ENCODE measurements at regions not wholly inside any gene's neighbourhood (a gene's known extent, or its start where the extent isn't known, plus 50 kb on each side); places are given as distances from the start of the nearest gene placed in this dataset.

GRCh38 chr15:96079882-96080281 lies 250.6 kb upstream of the NR2F2 start:
- Histone ChIP-seq H3K27me3 (ENCODE audit: control insufficient read depth, insufficient read depth, low read length) (no peaks in the 10 kb centered on the region), H3K36me3 (ENCODE audit: control insufficient read depth, insufficient read depth, low read length) (no peaks in the 10 kb centered on the region), H3K9ac (ENCODE audit: insufficient read depth, low read length) (no peak overlapping the region), H3K4me3 (replicated peaks in 1 of 4; ENCODE audit: control extremely low read depth in 1 of 4, insufficient read depth in 1 of 4, low read depth in 3 of 4, low read length in 4 of 4) (no peak overlapping the region), H4K20me1 (ENCODE audit: control insufficient read depth, extremely low read depth, insufficient read depth, low read length) (no peaks in the 10 kb centered on the region), H3K79me2 (ENCODE audit: control insufficient read depth, insufficient read depth, low read length) (no peaks in the 10 kb centered on the region), H3K27ac (ENCODE audit: insufficient read depth, low read length) (no peak overlapping the region), H3K4me1 (ENCODE audit: control insufficient read depth, extremely low read depth, insufficient read depth, low read length) (no peaks in the 10 kb centered on the region), H3K4me2 (ENCODE audit: extremely low read depth, insufficient read depth, low read length) (no peak overlapping the region), H2AFZ (ENCODE audit: low read length) (no peak overlapping the region), H3K9me3 (ENCODE audit: control insufficient read depth, insufficient read depth, low read depth, low read length) (no peaks in the 10 kb centered on the region)
- no peak for DNase-seq (ENCODE audit: low read depth in 2 of 2)
- TF ChIP-seq, protein P1, sequence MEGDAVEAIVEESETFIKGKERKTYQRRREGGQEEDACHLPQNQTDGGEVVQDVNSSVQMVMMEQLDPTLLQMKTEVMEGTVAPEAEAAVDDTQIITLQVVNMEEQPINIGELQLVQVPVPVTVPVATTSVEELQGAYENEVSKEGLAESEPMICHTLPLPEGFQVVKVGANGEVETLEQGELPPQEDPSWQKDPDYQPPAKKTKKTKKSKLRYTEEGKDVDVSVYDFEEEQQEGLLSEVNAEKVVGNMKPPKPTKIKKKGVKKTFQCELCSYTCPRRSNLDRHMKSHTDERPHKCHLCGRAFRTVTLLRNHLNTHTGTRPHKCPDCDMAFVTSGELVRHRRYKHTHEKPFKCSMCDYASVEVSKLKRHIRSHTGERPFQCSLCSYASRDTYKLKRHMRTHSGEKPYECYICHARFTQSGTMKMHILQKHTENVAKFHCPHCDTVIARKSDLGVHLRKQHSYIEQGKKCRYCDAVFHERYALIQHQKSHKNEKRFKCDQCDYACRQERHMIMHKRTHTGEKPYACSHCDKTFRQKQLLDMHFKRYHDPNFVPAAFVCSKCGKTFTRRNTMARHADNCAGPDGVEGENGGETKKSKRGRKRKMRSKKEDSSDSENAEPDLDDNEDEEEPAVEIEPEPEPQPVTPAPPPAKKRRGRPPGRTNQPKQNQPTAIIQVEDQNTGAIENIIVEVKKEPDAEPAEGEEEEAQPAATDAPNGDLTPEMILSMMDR (conservative IDR thresholded peaks at IDR 0.05 in 1 of 2, IDR thresholded peaks at IDR 0.05 in 1 of 2; ENCODE audit: low read depth in 1 of 2, low read length in 2 of 2), result no peak
- no peak for TF ChIP-seq EZH2 (IDR thresholded peaks at IDR 0.05; ENCODE audit: low read length, missing control alignments)

GRCh38 chr15:96086164-96086563 lies 244.3 kb upstream of the NR2F2 start:
- DNase-seq (ENCODE audit: low read depth in 2 of 2), result no peak
- Histone ChIP-seq H4K20me1 (ENCODE audit: control insufficient read depth, extremely low read depth, insufficient read depth, low read length) (no peaks in the 10 kb centered on the region), H3K4me2 (ENCODE audit: extremely low read depth, insufficient read depth, low read length) (no peak overlapping the region), H3K4me3 (replicated peaks in 1 of 4; ENCODE audit: control extremely low read depth in 1 of 4, insufficient read depth in 1 of 4, low read depth in 3 of 4, low read length in 4 of 4) (no peak overlapping the region), H3K36me3 (ENCODE audit: control insufficient read depth, insufficient read depth, low read length) (no peaks in the 10 kb centered on the region), H3K9ac (ENCODE audit: insufficient read depth, low read length) (no peak overlapping the region), H3K4me1 (ENCODE audit: control insufficient read depth, extremely low read depth, insufficient read depth, low read length) (no peaks in the 10 kb centered on the region), H3K27me3 (ENCODE audit: control insufficient read depth, insufficient read depth, low read length) (no peaks in the 10 kb centered on the region), H3K9me3 (ENCODE audit: control insufficient read depth, insufficient read depth, low read depth, low read length) (no peaks in the 10 kb centered on the region), H3K79me2 (ENCODE audit: control insufficient read depth, insufficient read depth, low read length) (no peaks in the 10 kb centered on the region), H3K27ac (ENCODE audit: insufficient read depth, low read length) (no peak overlapping the region), H2AFZ (ENCODE audit: low read length) (peak overlapping the region; percentile 22)
- no peak for TF ChIP-seq EZH2 (IDR thresholded peaks at IDR 0.05; ENCODE audit: low read length, missing control alignments)
- TF ChIP-seq, protein P1 (conservative IDR thresholded peaks at IDR 0.05 in 1 of 2, IDR thresholded peaks at IDR 0.05 in 1 of 2; ENCODE audit: low read depth in 1 of 2, low read length in 2 of 2), result no peak

DNA sequence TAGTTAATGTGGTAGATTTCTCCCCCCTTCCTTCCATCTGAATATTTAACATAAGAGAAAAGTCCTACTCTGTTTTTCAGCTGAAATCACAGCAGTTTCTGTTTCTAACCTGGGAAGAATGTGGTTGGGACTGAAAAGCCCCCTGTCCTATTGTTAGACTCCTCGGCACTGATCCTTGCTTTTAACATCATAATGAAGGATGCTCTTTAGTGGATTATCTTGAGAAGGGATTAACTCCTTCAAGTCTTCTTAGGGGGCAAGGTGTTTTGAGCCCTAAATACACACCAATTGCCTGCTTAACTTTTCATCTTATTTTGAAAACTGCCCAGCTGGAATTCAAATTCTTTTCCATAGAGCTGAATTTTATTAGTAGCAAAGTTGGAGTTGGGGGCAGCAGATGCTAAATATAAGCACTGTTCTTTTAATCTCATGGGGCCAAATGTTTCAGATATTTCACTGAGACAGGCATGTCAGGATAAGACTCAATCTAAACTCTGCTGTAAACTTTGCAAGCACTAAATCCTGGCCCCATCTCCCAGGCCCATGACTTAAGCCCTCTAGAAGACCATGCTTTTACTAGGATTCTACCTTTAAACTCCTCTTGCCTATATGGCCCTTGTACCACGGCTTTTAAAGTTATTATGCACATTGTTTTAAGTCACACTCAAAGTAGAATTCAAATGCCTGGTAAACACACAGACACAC lies 243.2 kb upstream of the NR2F2 start:
- no peaks in the 10 kb centered on the region for H3K79me2 ChIP-seq (ENCODE audit: control insufficient read depth, insufficient read depth, low read length)
- no peaks in the 10 kb centered on the region for H4K20me1 ChIP-seq (ENCODE audit: control insufficient read depth, extremely low read depth, insufficient read depth, low read length)
- H3K36me3 ChIP-seq (ENCODE audit: control insufficient read depth, insufficient read depth, low read length), result no peaks in the 10 kb centered on the region
- H3K4me3 ChIP-seq (replicated peaks in 1 of 4; ENCODE audit: control extremely low read depth in 1 of 4, insufficient read depth in 1 of 4, low read depth in 3 of 4, low read length in 4 of 4), result no peak overlapping the region
- H3K9ac ChIP-seq (ENCODE audit: insufficient read depth, low read length), result no peak overlapping the region
- no peak overlapping the region for H3K4me2 ChIP-seq (ENCODE audit: extremely low read depth, insufficient read depth, low read length)
- H3K4me1 ChIP-seq (ENCODE audit: control insufficient read depth, extremely low read depth, insufficient read depth, low read length), result no peaks in the 10 kb centered on the region
- no peak for DNase-seq (ENCODE audit: low read depth in 2 of 2)
- no peaks in the 10 kb centered on the region for H3K27me3 ChIP-seq (ENCODE audit: control insufficient read depth, insufficient read depth, low read length)
- no peaks in the 10 kb centered on the region for H3K9me3 ChIP-seq (ENCODE audit: control insufficient read depth, insufficient read depth, low read depth, low read length)
- H3K27ac ChIP-seq (ENCODE audit: insufficient read depth, low read length), result no peak overlapping the region
- TF ChIP-seq EZH2 (IDR thresholded peaks at IDR 0.05; ENCODE audit: low read length, missing control alignments), result no peak
- TF ChIP-seq, protein P1 (conservative IDR thresholded peaks at IDR 0.05 in 1 of 2, IDR thresholded peaks at IDR 0.05 in 1 of 2; ENCODE audit: low read depth in 1 of 2, low read length in 2 of 2), result no peak
- peak overlapping the region; percentile 16 for H2AFZ ChIP-seq (ENCODE audit: low read length)

Measured in fibroblast of lung (primary cell).